Neural cell (in vitro differentiated cells): ENCODE measurements at regions not wholly inside any gene's neighbourhood (a gene's known extent, or its start where the extent isn't known, plus 50 kb on each side); places are given as distances from the start of the nearest gene placed in this dataset.

ENCODE experiments used
- H2AFZ ChIP-seq: fragments of 200-600, 300-800 bp; sonication (generic), shearing (Covaris generic); 2 replicates; pipeline ENCODE4 v1.6.0; 2014; ENCODE audit warnings: low read depth, mild to moderate bottlenecking, antibody characterized with exemption, low read length, moderate library complexity
- H3F3A ChIP-seq: fragments of 200-600 bp; shearing (Covaris generic); 2 replicates; pipeline ENCODE4 v1.6.1; 2016; ENCODE audit warnings: mild to moderate bottlenecking, moderate library complexity, mixed read lengths, antibody characterized with exemption, low read length; ENCODE audit not compliant: insufficient read depth, poor library complexity, severe bottlenecking
- H3K27ac ChIP-seq: fragments of 200-600, 300-800 bp; sonication (generic), shearing (Covaris generic); 2 replicates; pipeline ENCODE4 v1.5.1; 2014; ENCODE audit warnings: mild to moderate bottlenecking, low read length, moderate library complexity
- H3K27me3 ChIP-seq: fragments of 300-800, 200-600 bp; sonication (generic), shearing (Covaris generic); 2 replicates; pipeline ENCODE4 v1.6.0; 2014; ENCODE audit warnings: mild to moderate bottlenecking, low read depth, low read length, moderate library complexity; ENCODE audit not compliant: insufficient read depth
- H3K36me3 ChIP-seq: fragments of 300-800, 200-600 bp; sonication (generic), shearing (Covaris generic); 2 replicates; pipeline ENCODE4 v1.5.1; 2014; ENCODE audit warnings: mild to moderate bottlenecking, antibody characterized with exemption, low read length, moderate library complexity; ENCODE audit not compliant: insufficient read depth
- H3K4me2 ChIP-seq: fragments of 300-800, 200-600 bp; sonication (generic), shearing (Covaris generic); 2 replicates; pipeline ENCODE4 v1.6.0; 2014; ENCODE audit warnings: mild to moderate bottlenecking, low read length
- H3K4me3 ChIP-seq: fragments of 300-800, 200-600 bp; sonication (generic), shearing (Covaris generic); 2 replicates; pipeline ENCODE4 v1.5.1; 2014; ENCODE audit warnings: mild to moderate bottlenecking, low read length, moderate library complexity
- H3K79me2 ChIP-seq: fragments of 200-600 bp; shearing (Covaris generic); replicated peaks from 2 replicates; pipeline ENCODE4 v1.6.0; 2014; ENCODE audit warnings: mild to moderate bottlenecking, low read length, moderate library complexity; ENCODE audit not compliant: insufficient read depth
- H3K9ac ChIP-seq: fragments of 300-800, 200-600 bp; sonication (generic), shearing (Covaris generic); 2 replicates; pipeline ENCODE4 v1.6.1; 2016; ENCODE audit warnings: mild to moderate bottlenecking, low read length, mixed read lengths
- H3K9me2 ChIP-seq: fragments of 200-600 bp; shearing (Covaris generic); 2 replicates; pipeline ENCODE4 v1.6.1; 2016; ENCODE audit warnings: mild to moderate bottlenecking, low read length, mixed read lengths; ENCODE audit not compliant: insufficient read depth
- H3K9me3 ChIP-seq: fragments of 200-600, 300-800 bp; sonication (generic), shearing (Covaris generic); 2 replicates; pipeline ENCODE4 v1.6.1; 2016; ENCODE audit warnings: mild to moderate bottlenecking, mixed run types, low read length, moderate library complexity, mixed read lengths
- H4K20me1 ChIP-seq: fragments of 200-600 bp; shearing (Covaris generic); 2 replicates; pipeline ENCODE4 v1.6.1; 2016; ENCODE audit warnings: mild to moderate bottlenecking, mixed run types; ENCODE audit not compliant: insufficient read depth
- CTCF ChIP-seq: fragments of 450-650 bp; IDR thresholded peaks from 2 replicates; pipeline ENCODE4 v1.5.1; 2014; ENCODE audit warnings: antibody characterized with exemption, mild to moderate bottlenecking, moderate library complexity; ENCODE audit not compliant: poor library complexity, severe bottlenecking
- EP300 ChIP-seq: fragments of 450-650 bp; conservative IDR thresholded peaks from 2 replicates; pipeline ENCODE4 v1.6.1; 2014; ENCODE audit warnings: antibody characterized with exemption, mild to moderate bottlenecking, moderate library complexity; ENCODE audit not compliant: poor library complexity, severe bottlenecking
- EZH2 ChIP-seq: fragments of 200-600, 300-800 bp; shearing (Covaris generic), sonication (generic); IDR thresholded peaks from 2 replicates; pipeline ENCODE4 v1.6.1; 2014; ENCODE audit warnings: antibody characterized with exemption, low read length, borderline replicate concordance, mild to moderate bottlenecking; ENCODE audit not compliant: insufficient read depth, poor library complexity, severe bottlenecking
- MXI1 ChIP-seq: fragments of 450-650 bp; conservative IDR thresholded peaks from 2 replicates; pipeline ENCODE4 v1.6.1; 2014; ENCODE audit warnings: antibody characterized with exemption, mild to moderate bottlenecking; ENCODE audit not compliant: poor library complexity, severe bottlenecking
- POLR2AphosphoS5 ChIP-seq: IDR thresholded peaks from 2 replicates; pipeline ENCODE4 v1.6.1; 2012
- RAD21 ChIP-seq: fragments of 450-650 bp; conservative IDR thresholded peaks from 2 replicates; pipeline ENCODE4 v1.6.1; 2014; ENCODE audit warnings: antibody characterized with exemption, mild to moderate bottlenecking, moderate library complexity
- REST ChIP-seq: IDR thresholded peaks from 2 replicates; pipeline ENCODE4 v1.6.1; 2012; ENCODE audit warnings: borderline replicate concordance
- SMC3 ChIP-seq: fragments of 450-650 bp; conservative IDR thresholded peaks from 2 replicates; pipeline ENCODE4 v1.6.1; 2014; ENCODE audit warnings: antibody characterized with exemption, mild to moderate bottlenecking, moderate library complexity; ENCODE audit not compliant: poor library complexity
- TAF1 ChIP-seq: IDR thresholded peaks from 2 replicates; pipeline ENCODE4 v1.6.1; 2012; ENCODE audit warnings: low read depth

GRCh38 chr2:186984966-186985365 is 136.0 kb upstream of the ZSWIM2 start:
- no peaks in the 10 kb centered on the region for H3K79me2 ChIP-seq
- H3K27ac ChIP-seq = no peak overlapping the region
- no peak overlapping the region for H2AFZ ChIP-seq
- no peak overlapping the region for H3K9ac ChIP-seq
- H3F3A ChIP-seq = no peaks in the 10 kb centered on the region
- H3K4me2 ChIP-seq = no peak overlapping the region
- TF ChIP-seq TAF1 (no peak), REST (no peak), RAD21 (no peak), EP300 (no peak), MXI1 (no peak), CTCF (no peak), POLR2AphosphoS5 (no peak), SMC3 (no peak), EZH2 (no peak)
- no peaks in the 10 kb centered on the region for H3K9me3 ChIP-seq
- H3K36me3 ChIP-seq = no peaks in the 10 kb centered on the region
- H3K9me2 ChIP-seq = no peaks in the 10 kb centered on the region
- H4K20me1 ChIP-seq = no peaks in the 10 kb centered on the region
- H3K4me3 ChIP-seq = no peak overlapping the region
- no peaks in the 10 kb centered on the region for H3K27me3 ChIP-seq

- TF ChIP-seq REST = no peak
- no peak for TF ChIP-seq SMC3
- TF ChIP-seq EZH2 = no peak
- TF ChIP-seq TAF1 = no peak
- TF ChIP-seq RAD21 = no peak
- TF ChIP-seq MXI1 = no peak
- no peak for TF ChIP-seq CTCF
- no peak for TF ChIP-seq EP300
- no peak for TF ChIP-seq POLR2AphosphoS5
- Histone ChIP-seq H3K9me2 (no peaks in the 10 kb centered on the region), H3K27ac (no peak overlapping the region), H3K79me2 (no peaks in the 10 kb centered on the region), H3K27me3 (no peaks in the 10 kb centered on the region), H3K9ac (no peak overlapping the region), H3K9me3 (no peaks in the 10 kb centered on the region), H3K4me2 (no peak overlapping the region), H3K36me3 (no peaks in the 10 kb centered on the region), H4K20me1 (no peaks in the 10 kb centered on the region), H2AFZ (no peak overlapping the region), H3F3A (no peaks in the 10 kb centered on the region), H3K4me3 (no peak overlapping the region)
Measured at GRCh38 chr2:186984481-186984880, 135.5 kb upstream of the ZSWIM2 start.
